BLaER1 treated with 17β-estradiol and CSF1 and Interleukin-3, amounts not matched to agents 10 nM and 100 nM (cell line): ENCODE measurements at regions not wholly inside any gene's neighbourhood (a gene's known extent, or its start where the extent isn't known, plus 50 kb on each side); places are given as distances from the start of the nearest gene placed in this dataset.

Experiments
- H3K27ac ChIP-seq, 11 experiments: shearing (Covaris generic); formaldehyde crosslinking; 2 replicates each; pipeline ENCODE4 v1.8.1; 2022
- H3K27me3 ChIP-seq, 11 experiments: shearing (Covaris generic); formaldehyde crosslinking; 2 replicates each; pipeline ENCODE4 v1.8.1; 2022
- H3K36me3 ChIP-seq, 11 experiments: shearing (Covaris generic); formaldehyde crosslinking; 2 replicates each; pipeline ENCODE4 v1.8.1; 2022
- H3K4me1 ChIP-seq, 10 experiments: shearing (Covaris generic); formaldehyde crosslinking; 2 replicates each; pipeline ENCODE4 v1.8.1; 2022
- H3K4me2 ChIP-seq, 11 experiments: shearing (Covaris generic); formaldehyde crosslinking; 2 replicates each; pipeline ENCODE4 v1.8.1; 2022
- H3K4me3 ChIP-seq, 10 experiments: shearing (Covaris generic); formaldehyde crosslinking; 2 replicates each; pipeline ENCODE4 v1.8.1; 2022
- H3K9ac ChIP-seq, 11 experiments: shearing (Covaris generic); formaldehyde crosslinking; 2 replicates each; pipeline ENCODE4 v1.8.1; 2022
- H3K9me3 ChIP-seq, 11 experiments: shearing (Covaris generic); formaldehyde crosslinking; replicated peaks in 1 of 11; 2 replicates each; pipeline ENCODE4 v1.8.1; 2022
- H4K20me1 ChIP-seq, 11 experiments: shearing (Covaris generic); formaldehyde crosslinking; 2 replicates each; pipeline ENCODE4 v1.8.1; 2022
- Cebpa-rat ChIP-seq, 11 experiments: shearing (Covaris generic); IDR thresholded peaks; 2 replicates each; pipeline ENCODE4 v1.8.1; 2022

DNA sequence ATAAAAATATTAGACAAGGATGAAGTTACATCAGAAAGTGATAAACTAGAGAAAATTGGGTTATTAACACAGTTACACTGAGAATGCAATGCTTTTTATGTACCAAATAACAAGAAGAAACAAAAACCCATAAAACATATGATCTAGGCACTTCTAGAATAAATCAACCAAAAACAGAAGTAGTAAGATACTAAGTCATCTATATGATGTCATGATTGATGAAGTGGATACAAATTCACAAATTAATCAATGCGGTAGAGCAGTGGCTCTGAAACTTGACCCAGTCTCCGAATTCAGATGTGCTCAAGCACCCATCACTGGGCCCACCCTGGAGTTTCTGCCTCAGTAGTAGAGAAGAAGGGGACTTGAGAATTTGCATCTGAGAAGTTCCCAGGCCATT is 112.1 kb upstream of the SSTR4 start:
- Histone ChIP-seq H3K9ac (no peak overlapping the region), H3K27me3 (peaks cover 0 to 100% (median 0%) of the 10 kb centered on the region in 11 experiments; a peak in 10 of 22 replicates), H3K9me3 (peaks cover 0 to under 1% (median 0%) of the 10 kb centered on the region in 11 experiments; a peak in 2 of 22 replicates), H3K4me1 (peaks cover 18 to 65% (median 40%) of the 10 kb centered on the region in 10 experiments), H3K4me3 (no peak overlapping the region), H3K27ac (peak overlapping the region in 1 of 11 experiments; percentile 76; a peak in 2 of 22 replicates), H3K36me3 (no peaks in the 10 kb centered on the region), H4K20me1 (peaks cover 0 to 46% (median 0%) of the 10 kb centered on the region in 11 experiments; a peak in 6 of 22 replicates), H3K4me2 (peak overlapping the region in 2 of 11 experiments; percentile 62 to 81; a peak in 4 of 22 replicates)
- TF ChIP-seq Cebpa-rat (IDR thresholded peaks at IDR 0.05), result no peak

GRCh38 chr20:22924046-22924737 is 110.9 kb upstream of the SSTR4 start:
- peaks cover 0 to 46% (median 0%) of the 10 kb centered on the region in 11 experiments; a peak in 6 of 22 replicates for H4K20me1 ChIP-seq
- no peaks in the 10 kb centered on the region for H3K36me3 ChIP-seq
- no peak overlapping the region for H3K27ac ChIP-seq
- peaks cover 0 to 100% (median 0%) of the 10 kb centered on the region in 11 experiments; a peak in 10 of 22 replicates for H3K27me3 ChIP-seq
- H3K4me1 ChIP-seq, result peaks cover 18 to 56% (median 40%) of the 10 kb centered on the region in 10 experiments
- no peak overlapping the region for H3K9ac ChIP-seq
- peak overlapping the region in 7 of 11 experiments; percentile 7 to 47 (median 28); a peak in 9 of 22 replicates for H3K4me2 ChIP-seq
- no peaks in the 10 kb centered on the region; a peak in 1 of 22 replicates for H3K9me3 ChIP-seq
- no peak overlapping the region for H3K4me3 ChIP-seq
- TF ChIP-seq Cebpa-rat (IDR thresholded peaks at IDR 0.05), result no peak

DNA sequence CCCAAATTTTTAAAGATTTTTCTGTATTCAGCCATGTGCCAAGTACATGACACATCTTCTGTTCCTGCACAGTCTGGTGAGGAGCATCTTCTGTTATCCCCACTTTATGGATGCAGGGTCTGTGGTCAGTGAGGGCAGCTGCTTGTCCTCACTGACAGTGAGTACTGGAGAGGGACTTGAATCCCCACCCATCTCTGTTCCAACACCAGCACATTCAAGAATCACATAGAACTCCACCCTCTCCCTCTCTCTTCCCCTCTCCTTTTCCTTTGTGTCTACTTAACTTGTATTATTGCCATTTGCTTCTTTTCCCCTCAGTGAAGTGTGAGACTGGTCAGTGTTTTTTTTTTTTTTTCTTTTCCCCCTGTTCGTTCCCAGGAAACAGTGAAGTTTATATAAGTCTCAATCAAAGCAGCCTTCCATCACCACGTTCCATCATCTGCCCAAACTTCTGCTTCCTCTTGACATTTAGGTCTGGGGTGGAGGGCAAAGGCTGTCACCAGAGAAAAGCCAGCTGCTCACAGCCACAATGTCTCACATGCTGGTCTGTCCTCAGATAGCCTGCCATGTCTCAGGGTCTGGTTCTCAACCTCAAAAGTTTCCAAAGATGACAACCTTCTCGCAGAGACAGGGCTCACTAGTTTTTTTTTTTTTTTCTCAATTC is 110.0 kb upstream of the SSTR4 start:
- Histone ChIP-seq H3K27ac (peak overlapping the region in 1 of 11 experiments; percentile 14; a peak in 1 of 22 replicates), H3K4me1 (peaks cover 18 to 47% (median 35%) of the 10 kb centered on the region in 10 experiments), H3K4me3 (no peak overlapping the region), H3K36me3 (no peaks in the 10 kb centered on the region), H3K27me3 (peaks cover 0 to 100% (median 0%) of the 10 kb centered on the region in 11 experiments; a peak in 10 of 22 replicates), H4K20me1 (peaks cover 0 to 46% (median 0%) of the 10 kb centered on the region in 11 experiments; a peak in 6 of 22 replicates), H3K4me2 (peak overlapping the region in 7 of 11 experiments; percentile 7 to 47 (median 28); a peak in 11 of 22 replicates), H3K9me3 (no peaks in the 10 kb centered on the region; a peak in 1 of 22 replicates), H3K9ac (no peak overlapping the region)
- TF ChIP-seq Cebpa-rat (IDR thresholded peaks at IDR 0.05), result no peak

DNA sequence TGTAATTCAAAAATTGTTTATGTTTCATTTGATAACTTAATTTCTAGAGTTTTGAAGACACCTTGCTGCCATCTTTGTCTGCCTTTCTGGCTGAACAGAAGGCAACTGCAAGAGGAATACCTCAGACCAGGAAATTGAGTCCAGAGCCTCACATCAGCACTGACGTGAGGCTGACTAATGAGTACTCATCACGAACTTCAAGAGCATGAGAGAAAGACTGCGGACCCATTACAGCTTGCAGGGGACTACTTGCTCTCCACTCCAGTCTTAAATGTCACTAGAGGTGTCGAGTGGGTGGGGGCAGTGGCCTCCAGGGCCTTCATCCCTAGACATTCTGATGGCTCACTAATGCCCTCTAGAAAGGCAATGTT is 109.5 kb upstream of the SSTR4 start:
- no peak for TF ChIP-seq Cebpa-rat (IDR thresholded peaks at IDR 0.05)
- H3K4me1 ChIP-seq, result peaks cover 17 to 42% (median 30%) of the 10 kb centered on the region in 10 experiments
- H3K27me3 ChIP-seq, result peaks cover 0 to 100% (median 0%) of the 10 kb centered on the region in 11 experiments; a peak in 10 of 22 replicates
- peak overlapping the region in 1 of 11 experiments; percentile 14; a peak in 1 of 22 replicates for H3K27ac ChIP-seq
- no peaks in the 10 kb centered on the region; a peak in 1 of 22 replicates for H3K9me3 ChIP-seq
- no peak overlapping the region for H3K4me3 ChIP-seq
- no peak overlapping the region for H3K9ac ChIP-seq
- H4K20me1 ChIP-seq, result peaks cover 0 to 43% (median 0%) of the 10 kb centered on the region in 11 experiments; a peak in 6 of 22 replicates
- H3K36me3 ChIP-seq, result no peaks in the 10 kb centered on the region
- H3K4me2 ChIP-seq, result peak overlapping the region in 6 of 11 experiments; percentile 14 to 47 (median 32); a peak in 8 of 22 replicates

- Histone ChIP-seq H3K27ac (no peak overlapping the region), H3K4me1 (peaks cover 0 to 23% (median 11%) of the 10 kb centered on the region in 10 experiments; a peak in 13 of 20 replicates), H4K20me1 (peaks cover 0 to 26% (median 0%) of the 10 kb centered on the region in 11 experiments; a peak in 3 of 22 replicates), H3K27me3 (peaks cover 0 to 100% (median 0%) of the 10 kb centered on the region in 11 experiments; a peak in 9 of 22 replicates), H3K9ac (no peak overlapping the region), H3K4me3 (no peak overlapping the region), H3K4me2 (no peak overlapping the region), H3K36me3 (no peaks in the 10 kb centered on the region), H3K9me3 (no peaks in the 10 kb centered on the region; a peak in 1 of 22 replicates)
- no peak for TF ChIP-seq Cebpa-rat (IDR thresholded peaks at IDR 0.05)
Observed at GRCh38 chr20:22927537-22927936, 107.6 kb upstream of the SSTR4 start.

GRCh38 chr20:22928679-22929078 is 106.4 kb upstream of the SSTR4 start:
- H3K27me3 ChIP-seq, result peaks cover 0 to 99% (median 0%) of the 10 kb centered on the region in 11 experiments; a peak in 9 of 22 replicates

GRCh38 chr20:22929661-22930060 is 105.5 kb upstream of the SSTR4 start:
- H3K9ac ChIP-seq, result no peak overlapping the region
- no peak for TF ChIP-seq Cebpa-rat (IDR thresholded peaks at IDR 0.05)
- peaks cover 0 to 10% (median 0%) of the 10 kb centered on the region in 11 experiments; a peak in 5 of 22 replicates for H3K9me3 ChIP-seq
- peaks cover 0 to 12% (median 8%) of the 10 kb centered on the region in 10 experiments; a peak in 10 of 20 replicates for H3K4me1 ChIP-seq
- peaks cover 0 to 16% (median 0%) of the 10 kb centered on the region in 11 experiments; a peak in 3 of 22 replicates for H4K20me1 ChIP-seq
- H3K4me2 ChIP-seq, result no peak overlapping the region
- no peak overlapping the region for H3K27ac ChIP-seq
- peaks cover 0 to 98% (median 0%) of the 10 kb centered on the region in 11 experiments; a peak in 9 of 22 replicates for H3K27me3 ChIP-seq
- H3K36me3 ChIP-seq, result no peaks in the 10 kb centered on the region
- no peak overlapping the region for H3K4me3 ChIP-seq

More at GRCh38 chr20:22928679-22929078, 106.4 kb upstream of the SSTR4 start:
- no peak overlapping the region for H3K9ac ChIP-seq
- H3K4me3 ChIP-seq, result no peak overlapping the region
- H3K27ac ChIP-seq, result no peak overlapping the region
- peaks cover 0 to 15% (median 8%) of the 10 kb centered on the region in 10 experiments; a peak in 10 of 20 replicates for H3K4me1 ChIP-seq
- H4K20me1 ChIP-seq, result peaks cover 0 to 23% (median 0%) of the 10 kb centered on the region in 11 experiments; a peak in 3 of 22 replicates
- peaks cover 0 to 3% (median 0%) of the 10 kb centered on the region in 11 experiments; a peak in 5 of 22 replicates for H3K9me3 ChIP-seq
- no peak overlapping the region for H3K4me2 ChIP-seq
- TF ChIP-seq Cebpa-rat (IDR thresholded peaks at IDR 0.05), result no peak
- no peaks in the 10 kb centered on the region for H3K36me3 ChIP-seq

- Histone ChIP-seq H3K4me1 (no peaks in the 10 kb centered on the region), H3K4me3 (no peak overlapping the region), H3K36me3 (no peaks in the 10 kb centered on the region), H3K9ac (no peak overlapping the region), H3K4me2 (no peak overlapping the region), H4K20me1 (peaks cover 0 to 4% (median 0%) of the 10 kb centered on the region in 11 experiments; a peak in 1 of 22 replicates), H3K9me3 (peaks cover 0 to 23% (median 0%) of the 10 kb centered on the region in 11 experiments; a peak in 5 of 22 replicates), H3K27me3 (peaks cover 0 to 93% (median 0%) of the 10 kb centered on the region in 11 experiments; a peak in 7 of 22 replicates), H3K27ac (no peak overlapping the region)
- TF ChIP-seq Cebpa-rat (IDR thresholded peaks at IDR 0.05), result no peak
Observed at GRCh38 chr20:22931653-22932608, 103.2 kb upstream of the SSTR4 start.
